ENCODE measurements at regions not wholly inside any gene's neighbourhood (a gene's known extent, or its start where the extent isn't known, plus 50 kb on each side); places are given as distances from the start of the nearest gene placed in this dataset.

DNA sequence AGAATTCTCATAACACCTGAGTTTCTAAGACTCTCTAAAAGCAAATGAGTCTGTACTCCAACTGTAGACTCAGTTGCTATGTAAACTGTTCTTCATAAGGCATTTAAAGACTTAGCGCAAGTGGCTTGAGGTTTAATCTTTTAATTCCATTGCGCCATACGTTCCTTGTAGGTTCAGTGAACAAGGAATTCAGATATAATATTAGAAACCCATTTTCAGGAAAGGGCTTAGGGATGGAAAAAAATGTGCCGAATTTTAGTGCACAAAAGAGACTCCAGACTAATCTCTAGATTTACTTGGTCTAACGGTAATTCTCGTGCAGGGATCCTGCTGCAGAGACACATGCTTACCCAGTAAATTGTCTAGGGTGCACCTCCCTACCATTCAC, 268.9 kb upstream of the TANK start:
- Mint-ChIP-seq H3K36me3 (no peaks in the 10 kb centered on the region), H3K4me1 (no peaks in the 10 kb centered on the region), H3K27me3 (ENCODE audit: low read depth in 2 of 2) (no peaks in the 10 kb centered on the region), H3K9me3 (no peaks in the 10 kb centered on the region), H3K27ac (no peak overlapping the region), H3K4me3 (no peak overlapping the region)
- no peak overlapping the region for H3K27ac ChIP-seq (ENCODE audit: low read length)
- no peak for ATAC-seq
- TF ChIP-seq CTCF (IDR thresholded peaks at IDR 0.05): no peak
- WGBS (ENCODE audit: insufficient coverage): 94% methylated on average over 4 of the region's 6 CpGs
- H3K36me3 ChIP-seq (ENCODE audit: control insufficient read depth, insufficient read depth, low read length): no peaks in the 10 kb centered on the region
- H3K9me3 ChIP-seq (ENCODE audit: control insufficient read depth, insufficient read depth, low read length): no peaks in the 10 kb centered on the region
- no peak for DNase-seq
- H3K27me3 ChIP-seq (ENCODE audit: control insufficient read depth, insufficient read depth, low read length): no peaks in the 10 kb centered on the region
- no peak overlapping the region for H3K4me3 ChIP-seq (ENCODE audit: low read length)
- no peaks in the 10 kb centered on the region for H3K4me1 ChIP-seq (ENCODE audit: control insufficient read depth, insufficient read depth, low read length)
- intact Hi-C loops (cut with micrococcal nuclease): no loop called here

DNA sequence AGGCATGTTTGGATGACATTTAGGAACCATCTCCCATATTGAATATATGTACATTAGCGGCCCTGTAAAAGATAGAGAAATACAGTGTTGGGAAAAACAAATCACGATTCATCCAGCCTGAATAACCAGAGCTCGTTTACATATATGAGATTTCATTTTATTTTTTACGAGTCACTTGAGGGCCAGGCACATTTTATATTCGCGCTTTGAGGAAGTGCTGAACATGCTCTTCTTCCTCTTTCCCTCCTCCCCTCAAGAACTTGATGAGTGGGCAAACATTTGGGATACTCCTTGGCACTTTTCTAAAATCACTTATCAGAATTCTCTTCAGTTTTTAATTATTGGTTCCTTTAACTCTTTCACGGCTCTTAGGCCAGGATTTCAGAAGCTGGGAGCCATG, 268.0 kb upstream of the TANK start:
- no peaks in the 10 kb centered on the region for H3K36me3 ChIP-seq (ENCODE audit: control insufficient read depth, insufficient read depth, low read length)
- H3K27ac Mint-ChIP-seq: no peak overlapping the region
- H3K4me3 ChIP-seq (ENCODE audit: low read length): no peak overlapping the region
- peaks cover 0 to 5% of the 10 kb centered on the region in 2 donors for H3K27me3 Mint-ChIP-seq (ENCODE audit: low read depth in 2 of 2)
- ATAC-seq: no peak
- H3K9me3 Mint-ChIP-seq: no peaks in the 10 kb centered on the region
- H3K4me1 Mint-ChIP-seq: no peaks in the 10 kb centered on the region
- intact Hi-C loops (cut with micrococcal nuclease): no loop called here
- TF ChIP-seq CTCF (IDR thresholded peaks at IDR 0.05): no peak
- no peak overlapping the region for H3K27ac ChIP-seq (ENCODE audit: low read length)
- H3K4me3 Mint-ChIP-seq: no peak overlapping the region
- no peaks in the 10 kb centered on the region for H3K9me3 ChIP-seq (ENCODE audit: control insufficient read depth, insufficient read depth, low read length)
- no peak for DNase-seq
- no peaks in the 10 kb centered on the region for H3K36me3 Mint-ChIP-seq
- H3K4me1 ChIP-seq (ENCODE audit: control insufficient read depth, insufficient read depth, low read length): no peaks in the 10 kb centered on the region
- H3K27me3 ChIP-seq (ENCODE audit: control insufficient read depth, insufficient read depth, low read length): no peaks in the 10 kb centered on the region
- 91% methylated on average over 6 of the region's 7 CpGs for WGBS (ENCODE audit: insufficient coverage)

GRCh38 chr2:160893581-160893980, 266.6 kb upstream of the TANK start:
- intact Hi-C loops (cut with micrococcal nuclease): no loop called here

More at GRCh38 chr2:160893581-160893980, 266.6 kb upstream of the TANK start:
- Mint-ChIP-seq H3K27me3 (ENCODE audit: low read depth in 2 of 2) (peaks cover 2 to 11% of the 10 kb centered on the region in 2 donors), H3K4me1 (no peaks in the 10 kb centered on the region), H3K9me3 (no peaks in the 10 kb centered on the region), H3K4me3 (no peak overlapping the region), H3K27ac (no peak overlapping the region), H3K36me3 (no peaks in the 10 kb centered on the region)
- no peak for DNase-seq
- TF ChIP-seq CTCF (IDR thresholded peaks at IDR 0.05): no peak
- H3K27me3 ChIP-seq (ENCODE audit: control insufficient read depth, insufficient read depth, low read length): peaks cover 2% of the 10 kb centered on the region
- no peak overlapping the region for H3K4me3 ChIP-seq (ENCODE audit: low read length)
- no peaks in the 10 kb centered on the region for H3K4me1 ChIP-seq (ENCODE audit: control insufficient read depth, insufficient read depth, low read length)
- no peaks in the 10 kb centered on the region for H3K36me3 ChIP-seq (ENCODE audit: control insufficient read depth, insufficient read depth, low read length)
- H3K27ac ChIP-seq (ENCODE audit: low read length): no peak overlapping the region
- H3K9me3 ChIP-seq (ENCODE audit: control insufficient read depth, insufficient read depth, low read length): no peaks in the 10 kb centered on the region
- ATAC-seq: no peak
- WGBS (ENCODE audit: insufficient coverage): 84% methylated on average over 8 of the region's 8 CpGs

All from natural killer cell (primary cell).